ENCODE measurements at regions not wholly inside any gene's neighbourhood (a gene's known extent, or its start where the extent isn't known, plus 50 kb on each side); places are given as distances from the start of the nearest gene placed in this dataset.

DNA sequence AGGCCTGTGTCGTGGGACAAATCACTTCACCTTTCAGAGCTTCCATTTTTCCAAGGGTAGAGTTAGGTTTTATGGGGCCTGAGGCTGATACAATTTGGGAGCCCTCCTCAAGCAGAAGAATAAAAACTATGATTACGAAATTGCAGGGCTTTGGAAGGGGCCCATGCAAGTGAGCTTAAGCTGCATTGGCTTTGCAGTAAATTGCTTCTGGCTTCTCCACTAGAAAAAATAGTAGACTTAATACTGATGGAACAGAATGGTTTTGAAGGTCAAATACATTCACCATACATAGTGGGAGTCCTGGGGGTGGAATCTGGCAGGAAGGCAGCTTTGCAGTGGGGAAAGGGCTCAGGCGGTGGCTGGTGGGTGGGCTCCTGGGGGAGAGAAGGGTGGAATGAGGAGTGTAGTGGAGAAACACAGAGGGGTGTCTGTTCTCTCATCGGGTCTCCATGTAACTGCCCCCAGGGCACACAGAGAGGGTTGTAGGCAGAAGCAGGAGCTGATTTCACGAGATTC is 55.9 kb upstream of the RNF24 start:
- Histone ChIP-seq H3K4me3 (ENCODE audit: control insufficient read depth in 1 of 2, extremely low read depth in 1 of 2, low read length in 1 of 2) (no peak overlapping the region), H3K4me1 (ENCODE audit: control insufficient read depth in 1 of 2, extremely low read depth in 1 of 2, insufficient read depth in 2 of 2, low read length in 2 of 2) (peaks cover 0 to 6% of the 10 kb centered on the region in 2 experiments), H3K27ac (ENCODE audit: low read length) (no peak overlapping the region), H3K9me3 (no peaks in the 10 kb centered on the region), H3K36me3 (ENCODE audit: control insufficient read depth in 2 of 2, extremely low read depth in 1 of 2, insufficient read depth in 1 of 2, low read length in 1 of 2) (no peaks in the 10 kb centered on the region), H3K27me3 (replicated peaks in 1 of 2; ENCODE audit: control insufficient read depth in 2 of 2, extremely low read depth in 1 of 2, insufficient read depth in 2 of 2, low read length in 1 of 2) (peaks cover 0 to 5% of the 10 kb centered on the region in 2 experiments)
- WGBS (ENCODE audit: insufficient coverage) = 86% methylated on average over 3 of the region's 5 CpGs
- H3K4me1 Mint-ChIP-seq = peaks cover 0 to 3% (median 0%) of the 10 kb centered on the region in 3 donors
- DNase-seq (peak in 1 of 35 experiments; percentile 12), ATAC-seq (replicated peaks in 1 of 4) (no peak)
- no peak overlapping the region for H3K27ac Mint-ChIP-seq
- H3K36me3 Mint-ChIP-seq = no peaks in the 10 kb centered on the region
- CTCF ChIA-PET = interaction anchor here in 1 of 2 donors (1.3 kb wide), 1 partner anchor 14 kb away, joined by 3 read pairs; no protein-coding TSS in a partner anchor
- H3K27me3 Mint-ChIP-seq = no peaks in the 10 kb centered on the region
- no peaks in the 10 kb centered on the region for H3K9me3 Mint-ChIP-seq
- no peak overlapping the region for H3K4me3 Mint-ChIP-seq
- POLR2A ChIA-PET = interaction anchor here in 1 of 2 donors (0.6 kb wide), 1 partner anchor 35 kb away, joined by 4 read pairs; no protein-coding TSS in a partner anchor

DNA sequence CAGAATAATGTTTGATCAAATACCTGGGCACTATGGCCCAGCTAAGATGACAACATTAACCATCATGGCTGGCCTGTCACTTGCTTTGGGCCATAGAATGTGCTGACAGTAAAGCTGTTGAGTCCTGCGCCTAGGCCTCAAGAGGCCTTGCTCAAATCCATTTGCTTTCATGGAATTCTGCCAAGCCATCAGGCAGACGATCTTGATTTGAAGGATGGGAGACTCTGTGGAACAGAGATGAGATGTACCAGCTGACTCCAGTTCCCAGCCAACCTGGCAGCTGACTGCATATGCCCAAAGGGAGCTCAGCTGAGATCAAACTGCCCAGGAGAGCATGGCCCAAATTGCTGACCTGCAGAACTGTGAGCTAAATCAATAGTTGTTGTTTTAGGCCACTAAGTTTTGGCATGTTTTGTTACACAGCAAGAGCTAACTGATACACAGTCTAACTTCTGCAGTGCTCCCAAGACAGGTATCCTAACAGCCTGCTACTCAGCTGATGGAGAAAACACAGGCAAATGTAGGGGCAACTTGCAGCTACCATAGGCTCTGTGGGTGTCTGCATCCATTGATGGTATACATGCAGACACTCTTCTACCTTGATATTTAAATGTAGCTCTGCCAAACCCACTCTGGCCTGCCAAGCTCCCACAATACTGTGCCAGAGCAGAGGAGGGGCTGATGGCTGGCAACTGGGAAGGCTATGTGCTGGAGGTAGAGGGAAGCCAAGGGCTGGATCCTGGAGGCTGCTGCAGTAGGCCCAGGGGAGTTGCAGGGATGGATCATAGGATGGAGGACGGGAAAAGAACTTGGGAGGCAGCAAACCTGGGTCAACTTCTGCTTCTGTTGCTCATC is 55.2 kb upstream of the RNF24 start:
- WGBS (ENCODE audit: insufficient coverage) = no CpG with 5 or more reads among the region's 3 CpGs
- no peaks in the 10 kb centered on the region for H3K27me3 Mint-ChIP-seq
- DNase-seq (no peak), ATAC-seq (replicated peaks in 1 of 4) (no peak)
- H3K27ac Mint-ChIP-seq = no peak overlapping the region
- no peaks in the 10 kb centered on the region for H3K36me3 Mint-ChIP-seq
- H3K9me3 Mint-ChIP-seq = no peaks in the 10 kb centered on the region
- ChIA-PET POLR2A (interaction anchor here in 1 of 2 donors (0.8 kb wide), 1 partner anchor 13 kb away, joined by 3 read pairs; no protein-coding TSS in a partner anchor), CTCF (no interaction called here)
- H3K4me3 Mint-ChIP-seq = no peak overlapping the region
- H3K4me1 Mint-ChIP-seq = peaks cover 3 to 6% (median 4%) of the 10 kb centered on the region in 3 donors
- Histone ChIP-seq H3K27ac (ENCODE audit: low read length) (no peak overlapping the region), H3K4me1 (ENCODE audit: control insufficient read depth in 1 of 2, extremely low read depth in 1 of 2, insufficient read depth in 2 of 2, low read length in 2 of 2) (peaks cover 0 to 12% of the 10 kb centered on the region in 2 experiments), H3K4me3 (ENCODE audit: control insufficient read depth in 1 of 2, extremely low read depth in 1 of 2, low read length in 1 of 2) (no peak overlapping the region), H3K36me3 (ENCODE audit: control insufficient read depth in 2 of 2, extremely low read depth in 1 of 2, insufficient read depth in 1 of 2, low read length in 1 of 2) (no peaks in the 10 kb centered on the region), H3K27me3 (replicated peaks in 1 of 2; ENCODE audit: control insufficient read depth in 2 of 2, extremely low read depth in 1 of 2, insufficient read depth in 2 of 2, low read length in 1 of 2) (peaks cover 0 to 5% of the 10 kb centered on the region in 2 experiments), H3K9me3 (no peaks in the 10 kb centered on the region)

DNA sequence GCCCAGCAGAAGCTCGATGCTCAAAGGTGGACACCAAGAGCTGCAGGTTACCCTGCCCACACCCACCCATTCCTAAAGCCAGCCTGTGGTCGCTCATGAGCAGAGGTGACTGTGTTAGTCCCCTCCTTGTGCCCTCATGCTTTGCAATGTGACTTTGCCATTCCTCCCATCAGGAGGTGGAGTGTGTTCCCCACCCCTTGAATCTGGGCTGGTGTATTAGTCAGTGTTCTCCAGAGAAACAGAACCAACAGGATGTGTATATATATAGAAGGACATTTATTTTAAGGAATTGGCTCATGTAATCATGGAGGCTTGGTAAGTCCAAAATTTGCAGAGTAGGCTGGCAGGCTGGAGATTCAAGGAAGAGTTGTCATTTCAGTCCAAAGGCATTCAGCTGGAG is 54.4 kb upstream of the RNF24 start:
- no peaks in the 10 kb centered on the region for H3K9me3 Mint-ChIP-seq

DNA sequence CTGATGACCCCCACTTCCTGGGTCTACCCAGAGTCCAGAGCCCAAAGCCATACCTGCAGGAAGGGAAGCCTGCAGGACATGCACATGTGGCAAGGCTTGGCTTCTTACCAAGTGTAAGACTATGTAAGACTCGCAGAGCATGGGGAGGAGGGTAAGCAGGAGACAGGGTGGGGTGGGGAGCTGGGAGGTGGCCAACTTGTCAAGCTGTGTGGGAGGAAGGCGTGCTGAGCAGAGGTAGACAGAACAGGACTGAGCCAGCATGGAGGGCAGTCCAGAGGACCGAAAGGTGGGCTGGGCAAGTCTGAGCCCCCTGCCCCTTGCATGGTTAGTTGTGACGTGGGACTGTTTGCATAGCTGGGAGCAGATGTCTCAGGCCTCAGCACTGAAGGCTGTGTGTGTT is 53.4 kb upstream of the RNF24 start:
- H3K4me1 ChIP-seq (ENCODE audit: control insufficient read depth in 1 of 2, extremely low read depth in 1 of 2, insufficient read depth in 2 of 2, low read length in 2 of 2) = peaks cover under 1 to 16% of the 10 kb centered on the region in 2 experiments
- Mint-ChIP-seq H3K36me3 (no peaks in the 10 kb centered on the region), H3K4me1 (peaks cover 3 to 15% (median 8%) of the 10 kb centered on the region in 3 donors), H3K27ac (no peak overlapping the region), H3K27me3 (no peaks in the 10 kb centered on the region), H3K4me3 (no peak overlapping the region), H3K9me3 (no peaks in the 10 kb centered on the region)
- no peak overlapping the region for H3K4me3 ChIP-seq (ENCODE audit: control insufficient read depth in 1 of 2, extremely low read depth in 1 of 2, low read length in 1 of 2)
- H3K27me3 ChIP-seq (replicated peaks in 1 of 2; ENCODE audit: control insufficient read depth in 2 of 2, extremely low read depth in 1 of 2, insufficient read depth in 2 of 2, low read length in 1 of 2) = peaks cover 0 to 5% of the 10 kb centered on the region in 2 experiments
- no peaks in the 10 kb centered on the region for H3K36me3 ChIP-seq (ENCODE audit: control insufficient read depth in 2 of 2, extremely low read depth in 1 of 2, insufficient read depth in 1 of 2, low read length in 1 of 2)
- ChIA-PET POLR2A (no interaction called here), CTCF (no interaction called here)
- H3K27ac ChIP-seq (ENCODE audit: low read length) = no peak overlapping the region
- 72% methylated on average over 4 of the region's 4 CpGs for WGBS (ENCODE audit: insufficient coverage)
- H3K9me3 ChIP-seq = no peaks in the 10 kb centered on the region
- ATAC-seq (replicated peaks in 1 of 4) (no peak), DNase-seq (no peak)

More for the DNA sequence above, 54.4 kb upstream of the RNF24 start:
- H3K4me1 ChIP-seq (ENCODE audit: control insufficient read depth in 1 of 2, extremely low read depth in 1 of 2, insufficient read depth in 2 of 2, low read length in 2 of 2) = peaks cover 0 to 16% of the 10 kb centered on the region in 2 experiments
- Mint-ChIP-seq H3K36me3 (no peaks in the 10 kb centered on the region), H3K27ac (no peak overlapping the region), H3K27me3 (no peaks in the 10 kb centered on the region), H3K4me3 (no peak overlapping the region), H3K4me1 (peaks cover 3 to 11% (median 8%) of the 10 kb centered on the region in 3 donors)
- POLR2A ChIA-PET = interaction anchor here in 1 of 2 donors (0.8 kb wide), 1 partner anchor 12 kb away, joined by 3 read pairs; no protein-coding TSS in a partner anchor
- no peak for DNase-seq
- ATAC-seq (replicated peaks in 1 of 4) = no peak
- H3K36me3 ChIP-seq (ENCODE audit: control insufficient read depth in 2 of 2, extremely low read depth in 1 of 2, insufficient read depth in 1 of 2, low read length in 1 of 2) = no peaks in the 10 kb centered on the region
- no CpG with 5 or more reads among the region's 2 CpGs for WGBS (ENCODE audit: insufficient coverage)
- no peak overlapping the region for H3K27ac ChIP-seq (ENCODE audit: low read length)
- peaks cover 0 to 5% of the 10 kb centered on the region in 2 experiments for H3K27me3 ChIP-seq (replicated peaks in 1 of 2; ENCODE audit: control insufficient read depth in 2 of 2, extremely low read depth in 1 of 2, insufficient read depth in 2 of 2, low read length in 1 of 2)
- CTCF ChIA-PET = no interaction called here
- no peaks in the 10 kb centered on the region for H3K9me3 ChIP-seq
- no peak overlapping the region for H3K4me3 ChIP-seq (ENCODE audit: control insufficient read depth in 1 of 2, extremely low read depth in 1 of 2, low read length in 1 of 2)

DNA sequence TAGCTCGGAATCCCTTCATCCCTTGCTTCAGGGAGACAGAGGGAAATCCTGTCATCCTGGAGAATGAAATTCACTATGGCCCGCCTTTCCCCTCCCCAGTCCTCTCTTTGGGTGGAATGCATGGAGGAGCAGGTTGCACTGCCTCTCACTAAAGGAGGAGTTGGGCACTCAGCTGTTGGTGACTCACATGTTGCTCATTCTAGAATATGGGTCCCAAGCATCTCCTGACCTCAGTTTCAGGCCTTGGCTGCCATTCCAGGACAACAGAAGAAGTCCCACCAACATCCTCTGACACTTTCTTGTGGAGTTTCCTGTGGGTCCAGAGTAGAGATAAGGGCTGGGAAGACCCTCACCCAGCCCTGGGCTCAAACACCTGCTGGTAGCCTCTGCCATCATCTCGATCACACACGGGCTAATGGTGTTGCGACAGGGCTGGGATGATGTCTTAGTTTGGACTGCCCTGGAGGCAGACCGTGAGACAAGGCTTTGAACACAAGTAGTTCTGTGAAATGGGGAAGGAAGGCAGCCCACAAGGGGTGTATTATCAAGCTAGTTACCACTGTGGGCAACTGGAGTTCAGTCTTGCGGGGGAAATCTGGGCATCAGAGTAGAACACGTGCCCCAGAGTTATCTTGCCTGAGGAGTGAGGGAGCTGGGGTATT is 52.4 kb upstream of the RNF24 start:
- H3K27ac Mint-ChIP-seq = no peak overlapping the region
- H3K4me1 ChIP-seq (ENCODE audit: control insufficient read depth in 1 of 2, extremely low read depth in 1 of 2, insufficient read depth in 2 of 2, low read length in 2 of 2) = peaks cover 3 to 19% of the 10 kb centered on the region in 2 experiments
- DNase-seq (peak in 2 of 35 experiments; percentile 16 to 17), ATAC-seq (replicated peaks in 1 of 4) (no peak)
- no peak overlapping the region for H3K27ac ChIP-seq (ENCODE audit: low read length)
- POLR2A ChIA-PET = no interaction called here
- H3K4me3 Mint-ChIP-seq = no peak overlapping the region
- H3K9me3 ChIP-seq = no peaks in the 10 kb centered on the region
- WGBS (ENCODE audit: insufficient coverage) = 88% methylated on average over 5 of the region's 8 CpGs
- H3K36me3 ChIP-seq (ENCODE audit: control insufficient read depth in 2 of 2, extremely low read depth in 1 of 2, insufficient read depth in 1 of 2, low read length in 1 of 2) = no peaks in the 10 kb centered on the region
- H3K27me3 ChIP-seq (replicated peaks in 1 of 2; ENCODE audit: control insufficient read depth in 2 of 2, extremely low read depth in 1 of 2, insufficient read depth in 2 of 2, low read length in 1 of 2) = peaks cover 0 to 5% of the 10 kb centered on the region in 2 experiments
- peaks cover 3 to 25% (median 10%) of the 10 kb centered on the region in 3 donors for H3K4me1 Mint-ChIP-seq
- H3K9me3 Mint-ChIP-seq = no peaks in the 10 kb centered on the region
- CTCF ChIA-PET = interaction anchor here in 1 of 2 donors (0.6 kb wide), 1 partner anchor 20 kb away, joined by 4 read pairs; no protein-coding TSS in a partner anchor
- no peaks in the 10 kb centered on the region for H3K27me3 Mint-ChIP-seq
- H3K36me3 Mint-ChIP-seq = no peaks in the 10 kb centered on the region
- no peak overlapping the region for H3K4me3 ChIP-seq (ENCODE audit: control insufficient read depth in 1 of 2, extremely low read depth in 1 of 2, low read length in 1 of 2)

DNA sequence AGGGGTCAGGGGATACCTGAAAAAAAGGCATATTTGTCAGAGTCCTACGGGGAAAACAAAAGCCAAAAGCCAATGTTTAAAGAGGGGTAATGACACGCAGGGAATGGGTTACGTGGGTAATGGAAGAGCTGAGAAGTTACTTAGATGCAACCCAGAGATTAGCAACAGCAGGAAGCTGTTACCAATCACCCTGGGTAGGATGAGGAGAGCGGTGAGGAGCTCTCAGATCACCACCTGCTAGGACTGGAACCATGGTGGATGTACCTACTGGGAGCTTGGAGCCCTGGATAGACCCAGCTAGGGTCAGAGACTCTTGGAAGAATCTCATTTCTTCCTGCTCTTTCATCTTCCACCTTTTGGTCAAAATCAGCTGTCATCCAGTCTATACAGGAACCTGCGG is 51.2 kb upstream of the RNF24 start:
- no peak overlapping the region for H3K27ac Mint-ChIP-seq
- Histone ChIP-seq H3K9me3 (no peaks in the 10 kb centered on the region), H3K4me3 (ENCODE audit: control insufficient read depth in 1 of 2, extremely low read depth in 1 of 2, low read length in 1 of 2) (no peak overlapping the region), H3K27me3 (replicated peaks in 1 of 2; ENCODE audit: control insufficient read depth in 2 of 2, extremely low read depth in 1 of 2, insufficient read depth in 2 of 2, low read length in 1 of 2) (no peaks in the 10 kb centered on the region), H3K27ac (ENCODE audit: low read length) (no peak overlapping the region), H3K36me3 (ENCODE audit: control insufficient read depth in 2 of 2, extremely low read depth in 1 of 2, insufficient read depth in 1 of 2, low read length in 1 of 2) (no peaks in the 10 kb centered on the region), H3K4me1 (ENCODE audit: control insufficient read depth in 1 of 2, extremely low read depth in 1 of 2, insufficient read depth in 2 of 2, low read length in 2 of 2) (peaks cover 3 to 19% of the 10 kb centered on the region in 2 experiments)
- no peaks in the 10 kb centered on the region for H3K9me3 Mint-ChIP-seq
- ChIA-PET CTCF (interaction anchor here in 1 of 2 donors (0.7 to 0.8 kb wide), 2 partner anchors 23 to 26 kb away, joined by 3 to 6 read pairs; no protein-coding TSS in a partner anchor), POLR2A (no interaction called here)
- H3K4me3 Mint-ChIP-seq = no peak overlapping the region
- ATAC-seq (replicated peaks in 1 of 4) = no peak
- WGBS (ENCODE audit: insufficient coverage) = 62% methylated on average over 3 of the region's 5 CpGs
- DNase-seq = peak in 1 of 35 experiments; percentile 17
- peaks cover 3 to 26% (median 14%) of the 10 kb centered on the region in 3 donors for H3K4me1 Mint-ChIP-seq
- no peaks in the 10 kb centered on the region for H3K27me3 Mint-ChIP-seq
- H3K36me3 Mint-ChIP-seq = no peaks in the 10 kb centered on the region
